Prostate gland (tissue), 2 donors: ENCODE measurements at regions not wholly inside any gene's neighbourhood (a gene's known extent, or its start where the extent isn't known, plus 50 kb on each side); places are given as distances from the start of the nearest gene placed in this dataset.

ENCODE experiments used
- DNase-seq: peaks from one replicate; pipeline ENCODE4 v3.0.0-alpha.2; 2019; ENCODE audit warnings: low spot score
- H3K27ac ChIP-seq, 2 donors: fragments of 200-600 bp; sonication (generic); 2 replicates each; pipeline ENCODE4 v1.5.1; 2017 to 2019
- H3K27me3 ChIP-seq: fragments of 200-600 bp; sonication (generic); replicated peaks from 2 replicates; pipeline ENCODE4 v1.5.1; 2019; ENCODE audit not compliant: insufficient read depth
- H3K36me3 ChIP-seq, 2 donors: fragments of 200-600 bp; sonication (generic); 1 replicate in 1 of 2; 2 replicates in 1 of 2; pipeline versions ENCODE4 v1.5.1 to v1.8.1; 2017 to 2019
- H3K4me1 ChIP-seq: fragments of 200-600 bp; sonication (generic); replicated peaks from 2 replicates; pipeline ENCODE4 v1.5.1; 2019
- H3K4me3 ChIP-seq, 2 donors: fragments of 200-600 bp; sonication (generic); 2 replicates each; pipeline ENCODE4 v1.5.1; 2017 to 2019
- H3K9me3 ChIP-seq: fragments of 200-600 bp; sonication (generic); 2 replicates; pipeline ENCODE4 v1.5.1; 2017
- CTCF ChIP-seq, 4 experiments: fragments of 200-600 bp in 2 of 4; fragments of 450-650 bp in 2 of 4; sonication (generic) in 2 of 4; IDR thresholded peaks; 1 replicate in 3 of 4; 2 replicates in 1 of 4; pipeline ENCODE4 v1.5.1; 2016 to 2019; ENCODE audit warnings: antibody characterized with exemption in 4 of 4, mild to moderate bottlenecking in 2 of 4, moderate library complexity in 2 of 4
- POLR2A ChIP-seq: fragments of 450-650 bp; IDR thresholded peaks from one replicate; pipeline ENCODE4 v1.6.1; 2016; ENCODE audit warnings: antibody characterized with exemption, mild to moderate bottlenecking
- POLR2AphosphoS5 ChIP-seq: sonication (generic); formaldehyde crosslinking; IDR thresholded peaks from one replicate; pipeline ENCODE4 v1.6.1; 2017; ENCODE audit warnings: antibody characterized with exemption
- WGBS: methylation state at CpG from one replicate; pipeline ENCODE4 v1.1.5; 2018; 5-methylcytosine and 5-hydroxymethylcytosine counted together
- intact Hi-C: fragments of 100-400 bp; cut with DNase I; formaldehyde crosslinking; loops from one replicate; pipeline ENCODE4 v1.14.2; 2022

GRCh38 chr18:67242001-67242400 lies 274.5 kb downstream of the DSEL start:
- WGBS = 95% methylated on average over 3 of the region's 3 CpGs
- no peaks in the 10 kb centered on the region for H3K9me3 ChIP-seq
- no peak for DNase-seq
- no peaks in the 10 kb centered on the region for H3K27me3 ChIP-seq
- no peak overlapping the region for H3K27ac ChIP-seq
- H3K4me3 ChIP-seq = no peak overlapping the region
- TF ChIP-seq POLR2AphosphoS5 (no peak), CTCF (IDR thresholded peaks at IDR 0.05) (no peak), POLR2A (no peak)
- intact Hi-C loops = no loop called here
- H3K36me3 ChIP-seq = no peaks in the 10 kb centered on the region
- no peaks in the 10 kb centered on the region for H3K4me1 ChIP-seq

GRCh38 chr18:67241299-67241698 lies 275.2 kb downstream of the DSEL start:
- H3K27ac ChIP-seq = no peak overlapping the region
- H3K36me3 ChIP-seq = no peaks in the 10 kb centered on the region
- no peak overlapping the region for H3K4me3 ChIP-seq
- TF ChIP-seq POLR2AphosphoS5 = no peak
- no peak for TF ChIP-seq CTCF (IDR thresholded peaks at IDR 0.05)
- no peak for TF ChIP-seq POLR2A
- 74% methylated on average over 1 of the region's 1 CpG for WGBS
- H3K9me3 ChIP-seq = no peaks in the 10 kb centered on the region
- no peak for DNase-seq
- H3K27me3 ChIP-seq = no peaks in the 10 kb centered on the region
- intact Hi-C loops = no loop called here
- no peaks in the 10 kb centered on the region for H3K4me1 ChIP-seq

GRCh38 chr18:67239826-67240225 lies 276.7 kb downstream of the DSEL start:
- Histone ChIP-seq H3K36me3 (no peaks in the 10 kb centered on the region), H3K27me3 (no peaks in the 10 kb centered on the region), H3K27ac (no peak overlapping the region), H3K4me1 (no peaks in the 10 kb centered on the region), H3K9me3 (no peaks in the 10 kb centered on the region), H3K4me3 (no peak overlapping the region)
- WGBS = 92% methylated on average over 7 of the region's 7 CpGs
- TF ChIP-seq POLR2AphosphoS5 = no peak
- TF ChIP-seq POLR2A = no peak
- TF ChIP-seq CTCF (IDR thresholded peaks at IDR 0.05) = no peak
- intact Hi-C loops = no loop called here
- DNase-seq = no peak

GRCh38 chr18:67232991-67233390 lies 283.5 kb downstream of the DSEL start:
- no peaks in the 10 kb centered on the region for H3K27me3 ChIP-seq

More at GRCh38 chr18:67232991-67233390, 283.5 kb downstream of the DSEL start:
- H3K4me3 ChIP-seq = no peak overlapping the region
- H3K36me3 ChIP-seq = no peaks in the 10 kb centered on the region
- no peaks in the 10 kb centered on the region for H3K4me1 ChIP-seq
- WGBS = 93% methylated on average over 1 of the region's 1 CpG
- intact Hi-C loops = no loop called here
- TF ChIP-seq POLR2AphosphoS5 (no peak), POLR2A (no peak), CTCF (IDR thresholded peaks at IDR 0.05) (no peak)
- no peak for DNase-seq
- no peaks in the 10 kb centered on the region for H3K9me3 ChIP-seq
- no peak overlapping the region for H3K27ac ChIP-seq
